Activated naive CD4-positive, alpha-beta T cell (primary cell): ENCODE measurements at regions not wholly inside any gene's neighbourhood (a gene's known extent, or its start where the extent isn't known, plus 50 kb on each side); places are given as distances from the start of the nearest gene placed in this dataset.

ENCODE experiments used
- DNase-seq, 4 experiments: peaks; one replicate each; lab custom pipeline; 2025; lab: John Stamatoyannopoulos, UW

- no peak for DNase-seq
Observed at GRCh38 chr5:28512648-28513047, 1474.3 kb upstream of the CDH9 start.

DNA sequence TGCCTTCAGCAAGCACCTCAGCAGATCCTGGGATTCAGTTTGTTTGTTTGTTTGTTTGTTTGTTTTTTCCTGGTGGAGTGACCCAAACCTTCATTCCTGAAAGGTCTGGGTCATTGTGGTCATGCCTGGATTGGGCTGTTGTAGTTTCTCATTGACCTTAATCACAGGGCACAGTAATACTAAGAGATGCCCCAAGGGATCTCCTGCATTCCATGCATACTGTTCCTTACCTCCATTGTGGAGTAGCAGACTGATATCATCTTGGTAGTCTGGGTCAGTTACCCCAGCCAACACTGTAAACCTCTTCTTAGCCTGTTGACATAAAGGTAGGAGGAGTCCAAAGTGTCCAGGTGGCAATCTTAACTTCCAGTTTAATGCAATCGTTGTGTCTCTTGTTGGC, 1466.7 kb upstream of the CDH9 start:
- no peak for DNase-seq

GRCh38 chr5:28500511-28500910, 1462.1 kb upstream of the CDH9 start:
- DNase-seq, result no peak

- DNase-seq, result no peak
Observed at GRCh38 chr5:28499766-28500290, 1461.4 kb upstream of the CDH9 start.

DNA sequence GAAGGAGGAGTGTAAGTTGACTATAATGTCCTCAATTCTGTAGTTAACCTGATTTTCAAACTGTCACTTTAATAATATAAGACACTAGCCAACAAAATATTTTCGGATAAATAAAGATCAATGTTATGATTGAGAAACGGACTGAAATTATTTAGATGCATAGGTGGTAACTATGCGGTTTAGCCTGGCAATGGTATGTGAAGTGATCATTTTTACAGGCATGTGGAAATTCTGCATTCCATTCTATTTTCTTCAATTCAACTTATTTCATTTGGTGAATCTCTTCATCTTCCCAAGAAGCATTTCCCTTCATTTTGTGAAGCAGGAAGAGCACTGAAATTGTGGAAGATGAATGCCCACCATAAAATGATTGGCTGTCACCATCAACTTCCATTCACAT, 1457.5 kb upstream of the CDH9 start:
- no peak for DNase-seq

- DNase-seq, result no peak
Observed at GRCh38 chr5:28493456-28493855, 1455.1 kb upstream of the CDH9 start.

DNA sequence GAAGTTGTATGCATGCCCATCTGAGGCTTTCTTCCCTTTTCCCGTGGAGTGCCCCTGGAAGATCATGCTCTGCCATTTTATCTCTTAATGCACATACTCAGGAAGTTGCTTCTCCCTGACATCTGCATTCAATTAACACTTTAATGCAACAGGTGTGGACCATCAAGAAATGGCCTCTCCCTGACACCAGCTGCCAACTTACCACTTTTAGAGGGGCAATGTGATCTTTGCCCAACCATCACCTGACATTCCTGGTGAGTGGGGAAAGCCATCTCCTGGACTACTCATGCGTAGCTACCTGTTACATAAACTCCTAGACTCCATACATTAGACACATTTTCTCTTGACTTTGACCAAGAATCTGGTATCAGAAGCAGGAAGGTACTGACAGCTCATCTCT, 1450.4 kb upstream of the CDH9 start:
- DNase-seq, result no peak

- no peak for DNase-seq
Observed at GRCh38 chr5:28483327-28484025, 1445.1 kb upstream of the CDH9 start.

DNA sequence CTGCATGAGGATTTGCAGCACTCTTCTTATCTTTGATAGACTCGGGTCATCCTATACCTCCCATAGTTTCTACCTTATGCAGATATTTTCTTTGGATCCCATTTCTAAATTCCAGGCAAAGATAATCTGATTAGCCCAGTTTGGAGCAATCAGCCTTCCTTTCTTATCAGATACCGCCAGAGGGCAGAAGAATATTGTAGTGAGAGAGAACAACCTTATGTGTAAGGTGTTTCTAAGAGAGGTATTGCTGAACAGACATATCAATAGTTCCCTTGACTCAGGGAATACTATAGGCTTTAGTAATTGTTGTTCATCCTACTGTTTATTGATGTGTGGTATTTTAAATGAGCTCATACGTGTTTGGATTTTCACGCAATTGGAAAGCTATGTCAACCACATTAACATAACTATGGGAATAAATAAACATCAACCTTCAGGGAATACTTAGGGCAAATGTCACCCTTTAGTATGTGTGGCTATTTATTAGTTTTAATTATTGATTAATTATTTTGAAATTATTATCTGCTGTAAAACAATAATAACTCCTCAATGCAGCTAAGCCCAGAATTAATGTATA, 1435.2 kb upstream of the CDH9 start:
- no peak for DNase-seq

DNA sequence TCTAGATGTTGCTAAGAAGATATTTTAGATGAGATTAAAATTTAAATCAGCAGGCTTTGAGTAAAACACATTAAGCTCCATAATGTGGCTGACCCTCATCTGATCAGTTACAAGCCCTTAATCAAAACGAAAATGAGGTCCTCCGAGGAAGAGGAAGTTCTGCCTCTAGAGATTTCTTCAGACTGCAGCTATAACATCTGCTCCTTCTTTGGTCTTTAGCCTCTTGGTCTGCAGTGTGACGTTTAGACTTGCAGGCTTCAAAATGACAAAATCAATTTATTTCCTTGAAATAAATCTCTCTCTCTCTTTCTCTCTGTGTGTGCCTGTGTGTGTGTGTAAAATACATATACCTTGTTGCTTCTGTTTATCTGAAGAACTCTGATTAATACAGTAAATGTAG, 1429.8 kb upstream of the CDH9 start:
- no peak for DNase-seq

GRCh38 chr5:28463728-28464127, 1425.3 kb upstream of the CDH9 start:
- DNase-seq, result no peak

DNA sequence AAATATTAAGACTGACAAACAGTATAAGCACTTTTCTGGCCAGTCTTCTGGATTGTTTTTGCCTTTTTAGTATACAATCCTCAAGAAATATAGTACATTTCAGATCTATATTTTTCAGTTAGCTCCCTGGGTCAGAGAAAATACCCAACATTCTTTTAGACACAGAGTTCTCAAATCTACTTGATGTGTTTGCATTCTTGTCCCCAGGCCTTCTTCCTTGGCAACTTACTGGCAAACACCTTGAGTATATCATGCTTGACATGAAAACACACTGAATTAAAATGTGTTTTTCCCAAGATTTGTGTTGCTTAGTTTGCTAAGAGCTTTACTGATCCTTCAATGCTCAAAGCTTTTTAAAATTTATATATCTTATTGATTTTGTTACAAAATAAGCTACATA, 1413.1 kb upstream of the CDH9 start:
- no peak for DNase-seq

DNA sequence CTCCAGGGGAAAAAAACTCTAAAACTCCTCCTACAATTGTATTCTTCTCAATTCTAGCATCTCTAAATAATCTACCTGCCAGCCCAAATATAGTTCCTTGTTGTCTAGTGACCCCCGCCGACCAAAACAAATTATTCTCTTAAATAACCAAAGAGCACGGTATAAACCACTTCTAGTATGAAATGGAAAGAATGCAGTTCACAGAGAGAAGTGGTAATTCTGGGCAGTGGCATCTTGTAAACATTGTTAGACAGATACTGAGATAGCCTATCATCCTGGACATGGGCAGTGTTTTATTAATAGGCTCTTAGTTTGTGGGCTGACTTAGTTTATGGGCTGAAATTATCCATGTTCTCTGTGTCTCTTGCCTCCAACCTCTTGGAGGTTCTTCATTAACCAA, 1412.6 kb upstream of the CDH9 start:
- DNase-seq, result no peak

- DNase-seq, result no peak
Observed at GRCh38 chr5:28448791-28449190, 1410.4 kb upstream of the CDH9 start.

DNA sequence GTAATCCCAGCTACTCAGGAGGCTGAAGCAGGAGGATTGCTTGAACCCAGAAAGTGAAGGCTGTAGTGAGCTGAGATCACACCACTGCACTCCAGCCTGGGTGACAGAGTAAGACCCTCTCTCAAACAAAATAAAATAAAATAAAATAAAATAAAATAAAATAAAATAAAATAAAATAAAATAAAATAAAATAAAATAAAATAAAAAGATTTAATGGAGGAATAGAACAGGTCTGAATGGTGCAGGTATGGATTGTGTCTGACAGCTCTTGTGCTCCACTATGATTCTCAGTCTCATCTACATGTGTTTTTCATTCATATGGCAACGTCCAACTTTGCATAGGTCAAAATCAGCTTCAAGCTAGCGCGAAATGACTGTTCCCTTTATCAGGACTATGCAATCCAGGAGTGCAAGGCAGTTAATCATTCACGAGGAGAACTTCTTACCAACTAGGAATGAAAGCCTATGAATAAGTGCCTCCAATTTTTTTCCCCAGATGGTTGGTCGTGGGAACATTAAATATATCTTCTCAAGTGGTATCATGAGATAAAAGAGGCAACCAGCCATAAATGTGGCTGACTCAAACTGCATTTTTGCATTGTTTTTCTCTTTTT, 1392.3 kb upstream of the CDH9 start:
- no peak for DNase-seq

DNA sequence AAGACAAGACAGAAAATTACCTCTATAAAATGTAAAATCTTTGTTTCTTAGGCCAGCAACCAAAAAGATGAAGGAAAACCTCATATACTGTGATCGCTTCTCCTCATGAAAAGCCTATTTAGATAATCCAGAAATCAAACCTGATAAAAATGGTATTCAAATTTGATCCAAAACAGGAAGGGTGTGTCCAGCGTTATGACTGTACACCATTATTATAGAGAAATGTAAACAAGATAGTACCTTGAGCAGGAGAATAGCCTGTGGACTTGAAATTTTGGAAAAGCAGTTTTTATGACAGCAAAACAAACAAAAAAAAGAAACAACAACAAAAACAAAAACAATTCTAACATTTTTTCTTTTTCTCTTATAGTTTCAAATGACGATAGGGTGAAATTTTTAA, 1382.8 kb upstream of the CDH9 start:
- DNase-seq, result no peak

- DNase-seq, result no peak
Observed at GRCh38 chr5:28415791-28416443, 1377.5 kb upstream of the CDH9 start.

DNA sequence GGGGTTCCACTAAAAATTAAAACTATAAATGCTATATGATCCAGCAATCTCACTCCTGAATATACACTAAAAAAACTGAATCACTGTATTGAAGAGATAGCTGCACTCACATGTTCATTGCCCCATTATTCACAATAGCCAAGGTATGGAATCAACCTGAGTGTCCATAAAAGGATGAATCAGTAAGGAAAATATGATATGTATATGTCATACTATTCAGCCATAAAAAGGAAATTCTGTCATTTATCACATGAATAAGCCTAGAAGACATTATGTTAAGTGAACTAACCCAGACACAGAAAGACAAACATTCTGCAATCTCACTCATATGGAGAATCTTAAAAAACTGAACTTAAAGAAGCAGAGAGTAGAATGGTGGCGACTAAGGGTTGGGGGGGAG, 1376.2 kb upstream of the CDH9 start:
- no peak for DNase-seq

DNA sequence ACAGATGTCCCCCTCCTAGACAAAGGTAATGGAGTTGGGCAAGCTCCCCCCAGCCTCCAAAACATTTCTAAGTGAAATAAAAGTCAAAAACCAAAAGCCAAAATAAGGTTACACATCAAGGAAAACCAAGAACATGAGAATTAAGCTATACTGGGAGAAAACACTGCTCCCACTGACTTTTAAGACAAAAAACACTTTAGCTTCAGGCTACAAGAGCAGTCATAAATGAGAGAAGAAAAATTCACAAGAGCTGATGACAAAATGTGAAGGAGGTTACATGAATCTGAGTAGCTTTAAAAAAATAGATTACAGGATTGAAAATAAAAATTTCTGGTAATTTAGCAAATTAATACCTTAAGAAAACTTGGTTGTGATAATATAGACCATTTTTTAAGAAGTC, 1370.3 kb upstream of the CDH9 start:
- DNase-seq, result no peak

- DNase-seq, result no peak
Observed at GRCh38 chr5:28408186-28408585, 1369.8 kb upstream of the CDH9 start.

DNA sequence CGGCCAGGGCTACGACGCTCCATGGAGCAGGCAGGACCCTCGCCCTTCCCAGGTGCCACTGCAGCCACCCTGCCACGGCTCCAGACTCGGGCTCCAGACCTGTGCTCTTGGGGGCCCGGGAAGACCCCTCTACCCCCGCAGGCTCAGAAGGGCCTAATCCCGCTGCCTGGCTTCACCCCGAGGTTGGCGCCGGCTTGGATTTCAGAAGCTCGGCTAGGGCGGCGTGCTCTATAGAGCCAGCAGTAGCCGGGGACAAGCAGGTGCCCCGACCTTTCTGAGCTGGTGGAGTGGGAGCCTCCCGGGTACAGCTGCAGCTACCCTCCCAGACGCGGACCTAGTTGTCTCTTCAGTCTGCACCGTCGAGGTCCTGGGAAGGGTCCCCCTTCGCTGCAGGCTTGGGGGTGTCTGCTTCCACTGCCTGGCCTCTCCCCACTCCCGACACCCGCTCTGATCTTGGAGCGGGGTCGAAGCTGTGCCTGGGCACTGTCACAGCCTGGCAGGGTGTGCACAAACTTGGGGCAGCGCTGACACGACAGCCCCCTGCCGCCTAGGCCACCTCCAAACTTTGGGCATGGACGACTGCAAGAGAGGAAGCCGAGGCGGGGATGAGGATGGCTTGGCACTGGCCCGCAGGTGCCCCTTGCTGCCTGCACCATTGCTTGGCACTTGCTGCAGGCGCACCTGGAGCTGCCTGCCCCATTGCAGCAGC, 1366.1 kb upstream of the CDH9 start:
- no peak for DNase-seq

GRCh38 chr5:28403846-28404245, 1365.5 kb upstream of the CDH9 start:
- DNase-seq, result no peak
